ENCODE measurements at regions not wholly inside any gene's neighbourhood (a gene's known extent, or its start where the extent isn't known, plus 50 kb on each side); places are given as distances from the start of the nearest gene placed in this dataset.

- peak overlapping the region; percentile 53; the same call in 1 of the 2 replicates for H3K27ac ChIP-seq
- peak; percentile 92 for TF ChIP-seq CTCF (conservative IDR thresholded peaks at IDR 0.05)
Measured at GRCh38 chr2:240232961-240233884, 92.8 kb upstream of the OTOS start.

GRCh38 chr2:240233885-240234502 is 93.5 kb upstream of the OTOS start:
- TF ChIP-seq CTCF (conservative IDR thresholded peaks at IDR 0.05) = no peak
- no peak overlapping the region for H3K27ac ChIP-seq

GRCh38 chr2:240234503-240234951 is 94.1 kb upstream of the OTOS start:
- H3K27ac ChIP-seq = no peak overlapping the region
- TF ChIP-seq CTCF (conservative IDR thresholded peaks at IDR 0.05) = no peak

GRCh38 chr2:240235149-240235803 is 94.8 kb upstream of the OTOS start:
- TF ChIP-seq CTCF (conservative IDR thresholded peaks at IDR 0.05) = no peak
- no peak overlapping the region for H3K27ac ChIP-seq

- no peak overlapping the region for H3K27ac ChIP-seq
- TF ChIP-seq CTCF (conservative IDR thresholded peaks at IDR 0.05) = no peak
Measured at GRCh38 chr2:240235811-240236210, 95.4 kb upstream of the OTOS start.

GRCh38 chr2:240236217-240237111 is 96.0 kb upstream of the OTOS start:
- H3K27ac ChIP-seq = peak overlapping the region; percentile 72
- TF ChIP-seq CTCF (conservative IDR thresholded peaks at IDR 0.05) = no peak

All from VCaP (cell line).